PC-3 (cell line): ENCODE measurements at regions not wholly inside any gene's neighbourhood (a gene's known extent, or its start where the extent isn't known, plus 50 kb on each side); places are given as distances from the start of the nearest gene placed in this dataset.

ENCODE experiments used
- CTCF ChIP-seq: fragments of 300-600 bp; sonication (generic); conservative IDR thresholded peaks from 2 replicates; pipeline ENCODE4 v1.5.1; 2017; ENCODE audit warnings: antibody characterized with exemption, low read depth, mild to moderate bottlenecking, low read length
- EZH2 ChIP-seq: fragments of 300-600 bp; sonication (generic); IDR thresholded peaks from one replicate; pipeline ENCODE4 v1.6.1; 2017; ENCODE audit warnings: antibody characterized with exemption, mild to moderate bottlenecking, low read length; ENCODE audit not compliant: unreplicated experiment
- EZH2phosphoT487 ChIP-seq: fragments of 300-600 bp; sonication (generic); IDR thresholded peaks from 2 replicates; pipeline ENCODE4 v1.6.1; 2018; ENCODE audit warnings: mild to moderate bottlenecking, antibody characterized with exemption, low read length, borderline replicate concordance

DNA sequence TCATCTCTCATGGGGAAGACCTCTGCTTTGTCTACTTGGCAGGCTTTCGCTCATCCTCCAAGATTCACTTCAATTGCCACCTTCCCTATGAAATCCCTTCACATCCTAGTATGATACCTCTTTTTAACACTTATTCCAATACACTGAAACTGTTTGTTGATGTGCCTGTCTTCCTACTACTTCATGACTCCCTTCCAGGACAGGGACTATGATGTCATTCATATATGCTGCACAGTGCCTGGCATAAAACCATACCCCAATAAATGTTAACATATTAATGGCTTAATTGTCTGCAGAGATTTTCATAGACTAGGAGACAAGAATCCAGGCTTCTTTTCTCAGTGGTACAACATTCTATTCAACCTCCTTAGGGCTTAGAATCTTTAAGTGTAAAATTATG lies 215.5 kb downstream of the ZNF608 start:
- TF ChIP-seq EZH2phosphoT487 = no peak
- TF ChIP-seq CTCF = no peak
- no peak for TF ChIP-seq EZH2
